SK-N-SH (cell line): ENCODE measurements at regions not wholly inside any gene's neighbourhood (a gene's known extent, or its start where the extent isn't known, plus 50 kb on each side); places are given as distances from the start of the nearest gene placed in this dataset.

Experiments
- CTCF ChIA-PET: fragments of 300-600, 350-600 bp; formaldehyde crosslinking; extraction: SDS; loops from one replicate; lab custom pipeline; 2021; lab: Yijun Ruan, JAX
- POLR2A ChIA-PET: fragments of 350-600 bp; sonication (Branson Sonifier 250); formaldehyde crosslinking; extraction: SDS; loops from one replicate; lab custom pipeline; 2020; ENCODE audit warnings: antibody characterized with exemption, inconsistent platforms; lab: Yijun Ruan, JAX
- DNase-seq: peaks from one replicate; pipeline ENCODE4 v3.0.0; 2012
- H2AFZ ChIP-seq: fragments of 200-600 bp; sonication (generic); 2 replicates; pipeline ENCODE4 v1.8.1; 2016; ENCODE audit warnings: antibody characterized with exemption, mild to moderate bottlenecking, low read depth
- H3F3A ChIP-seq: fragments of 200-600 bp; sonication (generic); replicated peaks from 2 replicates; pipeline ENCODE3; 2016; ENCODE audit warnings: antibody characterized with exemption, mild to moderate bottlenecking; ENCODE audit not compliant: insufficient read depth
- H3K27ac ChIP-seq, 2 experiments: fragments of 200-500 bp in 1 of 2; fragments of 200-600 bp in 1 of 2; sonication (Bioruptor generic) in 1 of 2; sonication (generic), shearing (Covaris generic) in 1 of 2; 2 replicates each; pipeline versions ENCODE4 v1.5.1 to v1.6.1; 2014 to 2016; ENCODE audit warnings: low read depth in 2 of 2, inconsistent platforms in 1 of 2, low read length in 1 of 2, mild to moderate bottlenecking in 1 of 2, mixed read lengths in 1 of 2
- H3K27me3 ChIP-seq: fragments of 200-600 bp; sonication (generic), shearing (Covaris generic); 2 replicates; pipeline ENCODE4 v1.6.1; 2016; ENCODE audit warnings: mixed run types; ENCODE audit not compliant: insufficient read depth
- H3K36me3 ChIP-seq, 2 experiments: fragments of 200-500 bp in 1 of 2; fragments of 200-600 bp in 1 of 2; sonication (Bioruptor generic) in 1 of 2; sonication (generic) in 1 of 2; replicated peaks in 1 of 2; 2 replicates each; pipeline versions ENCODE3 to v1.5.1; 2014 to 2016; ENCODE audit warnings: low read length in 1 of 2, mild to moderate bottlenecking in 1 of 2; ENCODE audit not compliant: insufficient read depth in 2 of 2, control insufficient read depth in 1 of 2
- H3K4me1 ChIP-seq, 2 experiments: fragments of 200-500 bp in 1 of 2; fragments of 200-600 bp in 1 of 2; sonication (Bioruptor generic) in 1 of 2; sonication (generic), shearing (Covaris generic) in 1 of 2; 2 replicates each; pipeline versions ENCODE4 v1.5.1 to v1.6.1; 2014 to 2016; ENCODE audit warnings: low read depth in 1 of 2, low read length in 1 of 2, mixed run types in 1 of 2; ENCODE audit not compliant: insufficient read depth in 2 of 2, control insufficient read depth in 1 of 2
- H3K4me2 ChIP-seq: fragments of 200-600 bp; sonication (generic), shearing (Covaris generic); 2 replicates; pipeline ENCODE4 v1.6.1; 2017; ENCODE audit warnings: mixed run types
- H3K4me3 ChIP-seq, 2 experiments: fragments of 200-500 bp in 1 of 2; fragments of 200-600 bp in 1 of 2; sonication (Bioruptor generic) in 1 of 2; sonication (generic), shearing (Covaris generic) in 1 of 2; 2 replicates each; pipeline versions ENCODE4 v1.5.1 to v1.8.1; 2014 to 2016; ENCODE audit warnings: low read depth in 2 of 2, inconsistent platforms in 1 of 2, low read length in 1 of 2, mild to moderate bottlenecking in 1 of 2, mixed read lengths in 1 of 2, moderate library complexity in 1 of 2
- H3K79me2 ChIP-seq: fragments of 200-600 bp; sonication (generic); 2 replicates; pipeline ENCODE4 v1.8.1; 2017; ENCODE audit warnings: mild to moderate bottlenecking; ENCODE audit not compliant: insufficient read depth
- H3K9ac ChIP-seq: fragments of 200-600 bp; sonication (generic); 2 replicates; pipeline ENCODE4 v1.6.1; 2017; ENCODE audit warnings: mixed run types
- H3K9me2 ChIP-seq: fragments of 200-600 bp; sonication (generic); 2 replicates; pipeline ENCODE4 v1.6.1; 2017; ENCODE audit warnings: mixed run types
- H3K9me3 ChIP-seq: fragments of 200-600 bp; sonication (generic); 2 replicates; pipeline ENCODE4 v1.6.1; 2017; ENCODE audit warnings: mixed run types, mild to moderate bottlenecking, moderate library complexity
- H4K20me1 ChIP-seq: fragments of 200-600 bp; sonication (generic); 2 replicates; pipeline ENCODE4 v1.6.1; 2017; ENCODE audit warnings: mild to moderate bottlenecking, mixed run types; ENCODE audit not compliant: insufficient read depth
- CHD2 ChIP-seq: fragments of 150-350 bp; IDR thresholded peaks from 2 replicates; pipeline ENCODE4 v1.6.1; 2018; ENCODE audit warnings: low read length; ENCODE audit not compliant: partially characterized antibody
- CTCF ChIP-seq: fragments of 200-600 bp; sonication (generic); IDR thresholded peaks from 2 replicates; pipeline ENCODE4 v1.6.1; 2017; ENCODE audit warnings: antibody characterized with exemption, mild to moderate bottlenecking, moderate library complexity
- ELF1 ChIP-seq: IDR thresholded peaks from 2 replicates; pipeline ENCODE4 v1.4.0; 2012
- EP300 ChIP-seq, 2 experiments: IDR thresholded peaks; 2 replicates each; pipeline versions ENCODE4 v1.4.0 to v1.6.1; 2012; ENCODE audit warnings: borderline replicate concordance in 1 of 2, low read depth in 1 of 2, low read length in 1 of 2
- EZH2phosphoT487 ChIP-seq: fragments of 200-600 bp; sonication (generic); IDR thresholded peaks from 2 replicates; pipeline ENCODE4 v1.6.1; 2017; ENCODE audit warnings: low read depth, mixed run types, mild to moderate bottlenecking, antibody characterized with exemption, moderate library complexity, borderline replicate concordance
- FOXJ3 ChIP-seq: sonication (generic); formaldehyde crosslinking; IDR thresholded peaks from 2 replicates; pipeline ENCODE4 v1.5.1; 2020; ENCODE audit warnings: mild to moderate bottlenecking, missing genetic modification reagents
- GABPA ChIP-seq: IDR thresholded peaks from 2 replicates; pipeline ENCODE4 v1.4.0; 2012; ENCODE audit warnings: low read depth, mild to moderate bottlenecking
- JUND ChIP-seq: IDR thresholded peaks from 2 replicates; pipeline ENCODE4 v1.4.0; 2012
- MAX ChIP-seq: IDR thresholded peaks from 2 replicates; pipeline ENCODE4 v1.4.0; 2012; ENCODE audit warnings: low read depth
- MXI1 ChIP-seq: IDR thresholded peaks from 2 replicates; pipeline ENCODE4 v1.6.1; 2012; ENCODE audit warnings: mild to moderate bottlenecking, low read depth, low read length, improper control_type of control experiment
- NFIC ChIP-seq: IDR thresholded peaks from 2 replicates; pipeline ENCODE4 v1.4.0; 2012; ENCODE audit warnings: borderline replicate concordance
- NRF1 ChIP-seq: IDR thresholded peaks from 2 replicates; pipeline ENCODE4 v1.6.1; 2012; ENCODE audit warnings: low read depth, mild to moderate bottlenecking, low read length
- PBX3 ChIP-seq: IDR thresholded peaks from 2 replicates; pipeline ENCODE4; 2012
- RAD21 ChIP-seq: IDR thresholded peaks from 2 replicates; pipeline ENCODE4 v1.6.1; 2012; ENCODE audit warnings: mild to moderate bottlenecking, low read length
- RCOR1 ChIP-seq: fragments of 150-350 bp; IDR thresholded peaks from 2 replicates; pipeline ENCODE4 v1.6.1; 2017; ENCODE audit warnings: antibody characterized with exemption, low read length
- SMC3 ChIP-seq: IDR thresholded peaks from 2 replicates; pipeline ENCODE4 v1.6.1; 2012; ENCODE audit warnings: low read depth, low read length, improper control_type of control experiment
- TCF12 ChIP-seq: IDR thresholded peaks from 2 replicates; pipeline ENCODE4 v1.4.0; 2012
- WGBS: methylation state at CpG from one replicate; pipeline ENCODE4 v1.1.6; 2017; ENCODE audit warnings: low lambda C conversion rate; 5-methylcytosine and 5-hydroxymethylcytosine counted together
- TF ChIP-seq, protein P1 (sequence below): fragments of 150-350 bp; IDR thresholded peaks from 2 replicates; pipeline ENCODE4 v1.6.1; 2016; ENCODE audit warnings: mild to moderate bottlenecking, low read depth, low read length
- TF ChIP-seq, protein P2 (sequence below): fragments of 150-350 bp; IDR thresholded peaks from 2 replicates; pipeline ENCODE4 v1.6.1; 2017; ENCODE audit warnings: antibody characterized with exemption, low read length, low read depth, borderline replicate concordance

- no peak for DNase-seq
- H3K27ac ChIP-seq: no peak overlapping the region
- H3K27me3 ChIP-seq: no peaks in the 10 kb centered on the region
- H3F3A ChIP-seq: peaks cover 2% of the 10 kb centered on the region
- no peaks in the 10 kb centered on the region for H4K20me1 ChIP-seq
- H3K9me2 ChIP-seq: no peaks in the 10 kb centered on the region
- H3K9me3 ChIP-seq: no peaks in the 10 kb centered on the region
- peaks cover 0 to 3% of the 10 kb centered on the region in 2 experiments; a peak in 1 of 4 replicates for H3K4me1 ChIP-seq
- no peak for TF ChIP-seq MXI1
- no peak for TF ChIP-seq NFIC
- no peak for TF ChIP-seq EZH2phosphoT487
- TF ChIP-seq TCF12: no peak
- no peak for TF ChIP-seq PBX3
- no peak for TF ChIP-seq MAX
- TF ChIP-seq JUND: no peak
- TF ChIP-seq, protein P1, sequence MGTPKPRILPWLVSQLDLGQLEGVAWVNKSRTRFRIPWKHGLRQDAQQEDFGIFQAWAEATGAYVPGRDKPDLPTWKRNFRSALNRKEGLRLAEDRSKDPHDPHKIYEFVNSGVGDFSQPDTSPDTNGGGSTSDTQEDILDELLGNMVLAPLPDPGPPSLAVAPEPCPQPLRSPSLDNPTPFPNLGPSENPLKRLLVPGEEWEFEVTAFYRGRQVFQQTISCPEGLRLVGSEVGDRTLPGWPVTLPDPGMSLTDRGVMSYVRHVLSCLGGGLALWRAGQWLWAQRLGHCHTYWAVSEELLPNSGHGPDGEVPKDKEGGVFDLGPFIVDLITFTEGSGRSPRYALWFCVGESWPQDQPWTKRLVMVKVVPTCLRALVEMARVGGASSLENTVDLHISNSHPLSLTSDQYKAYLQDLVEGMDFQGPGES: no peak
- no peak for TF ChIP-seq GABPA
- TF ChIP-seq RAD21: no peak
- no peak for TF ChIP-seq RCOR1
- H2AFZ ChIP-seq: no peak overlapping the region
- H3K9ac ChIP-seq: no peak overlapping the region
- ChIA-PET CTCF (interaction anchor here (0.9 to 1.0 kb wide), 3 partner anchors 9 to 209 kb away, joined by 3 to 4 read pairs (median 3); no protein-coding TSS in a partner anchor), POLR2A (no interaction called here)
- H3K4me2 ChIP-seq: no peak overlapping the region
- no peaks in the 10 kb centered on the region for H3K79me2 ChIP-seq
- no peaks in the 10 kb centered on the region for H3K36me3 ChIP-seq
- no peak overlapping the region for H3K4me3 ChIP-seq
- 79% methylated on average over 12 of the region's 14 CpGs for WGBS
These were observed 217.1 kb downstream of the ANKRD60 start for GRCh38 chr20:58011106-58011946.

DNA sequence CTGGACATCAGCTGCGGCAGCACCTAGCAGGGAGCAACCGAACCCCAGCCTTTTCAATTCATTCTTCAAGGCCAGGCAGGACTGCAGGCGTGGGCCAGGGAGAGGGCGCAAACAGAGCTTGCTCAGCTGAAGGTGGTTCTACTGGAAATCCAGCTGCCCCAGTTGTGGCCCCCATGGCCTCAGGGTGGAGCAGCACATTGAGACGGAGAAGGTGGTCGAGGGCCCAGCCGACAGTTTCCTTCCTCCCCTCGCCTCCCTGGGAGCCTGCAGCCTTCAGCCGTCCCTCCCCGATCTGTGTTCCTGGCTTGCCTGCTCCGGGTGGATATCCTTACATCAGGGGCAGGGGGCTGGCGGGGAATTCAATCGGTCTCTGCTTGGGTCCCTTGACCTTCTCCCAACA, 217.8 kb downstream of the ANKRD60 start:
- H3K9me2 ChIP-seq: no peaks in the 10 kb centered on the region
- no peaks in the 10 kb centered on the region for H4K20me1 ChIP-seq
- H3K79me2 ChIP-seq: no peaks in the 10 kb centered on the region
- POLR2A ChIA-PET: interaction anchor here (0.6 kb wide), 1 partner anchor 9 kb away, joined by 3 read pairs; no protein-coding TSS in a partner anchor
- H3K27ac ChIP-seq: no peak overlapping the region
- H3K27me3 ChIP-seq: no peaks in the 10 kb centered on the region
- no peaks in the 10 kb centered on the region for H3K9me3 ChIP-seq
- DNase-seq: no peak
- peaks cover 0 to 6% of the 10 kb centered on the region in 2 experiments; a peak in 1 of 4 replicates for H3K4me1 ChIP-seq
- no peaks in the 10 kb centered on the region for H3F3A ChIP-seq
- WGBS: 92% methylated on average over 5 of the region's 13 CpGs
- CTCF ChIA-PET: interaction anchor here (0.9 kb wide), 2 partner anchors 9 to 208 kb away, joined by 3 read pairs; no protein-coding TSS in a partner anchor
- H3K4me3 ChIP-seq: no peak overlapping the region
- H3K4me2 ChIP-seq: no peak overlapping the region
- H3K9ac ChIP-seq: no peak overlapping the region
- no peaks in the 10 kb centered on the region for H3K36me3 ChIP-seq
- H2AFZ ChIP-seq: no peak overlapping the region
- TF ChIP-seq PBX3: no peak
- no peak for TF ChIP-seq SMC3
- TF ChIP-seq FOXJ3 (CRISPR knock-in tag): no peak
- no peak for TF ChIP-seq CHD2
- TF ChIP-seq, protein P1: no peak
- TF ChIP-seq ELF1: no peak
- no peak for TF ChIP-seq EP300 (IDR thresholded peaks at IDR 0.05; ENCODE audit: borderline replicate concordance in 1 of 2, low read depth in 1 of 2, low read length in 1 of 2)
- no peak for TF ChIP-seq EZH2phosphoT487
- TF ChIP-seq, protein P2, sequence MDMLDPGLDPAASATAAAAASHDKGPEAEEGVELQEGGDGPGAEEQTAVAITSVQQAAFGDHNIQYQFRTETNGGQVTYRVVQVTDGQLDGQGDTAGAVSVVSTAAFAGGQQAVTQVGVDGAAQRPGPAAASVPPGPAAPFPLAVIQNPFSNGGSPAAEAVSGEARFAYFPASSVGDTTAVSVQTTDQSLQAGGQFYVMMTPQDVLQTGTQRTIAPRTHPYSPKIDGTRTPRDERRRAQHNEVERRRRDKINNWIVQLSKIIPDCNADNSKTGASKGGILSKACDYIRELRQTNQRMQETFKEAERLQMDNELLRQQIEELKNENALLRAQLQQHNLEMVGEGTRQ: no peak
- TF ChIP-seq TCF12: no peak
- no peak for TF ChIP-seq CTCF
- TF ChIP-seq NFIC: no peak
- no peak for TF ChIP-seq NRF1
